Naive thymus-derived CD8-positive, alpha-beta T cell (primary cell): ENCODE measurements at regions not wholly inside any gene's neighbourhood (a gene's known extent, or its start where the extent isn't known, plus 50 kb on each side); places are given as distances from the start of the nearest gene placed in this dataset.

Experiments
- ATAC-seq, 2 donors: fragments of 150-1000 bp; cut with Tn5 transposase in 1 of 2; sonication (Bioruptor Pico), chemical (Tn5 transposase) in 1 of 2; 1 replicate in 1 of 2; 2 replicates in 1 of 2; pipeline ENCODE4 v1.10.0; 2021; ENCODE audit warnings: mild to moderate bottlenecking in 2 of 2, moderate library complexity in 2 of 2
- POLR2A ChIA-PET: fragments of 350-600 bp; sonication (Branson Sonifier 250); formaldehyde crosslinking; loops from one replicate; lab custom pipeline; 2021; ENCODE audit warnings: antibody characterized with exemption; lab: Charles Lee
- DNase-seq, 10 donors: peaks; one replicate each; pipeline versions ENCODE4 v3.0.0 to v3.0.0-alpha.2; 2020 to 2022
- H3K27ac Mint-ChIP-seq, 10 donors: one replicate each; pipeline ENCODE4 v1.8.0; 2020 to 2022; ENCODE audit warnings: mild to moderate bottlenecking in 10 of 10, mixed read lengths in 10 of 10, moderate library complexity in 4 of 10, inconsistent platforms in 1 of 10
- H3K27me3 Mint-ChIP-seq, 5 donors: one replicate each; pipeline ENCODE4 v1.8.0; 2021 to 2022; ENCODE audit warnings: mixed read lengths in 5 of 5
- H3K36me3 Mint-ChIP-seq, 3 donors: one replicate each; pipeline ENCODE4 v1.8.0; 2020 to 2022; ENCODE audit warnings: mixed read lengths in 3 of 3, mild to moderate bottlenecking in 2 of 3, inconsistent platforms in 1 of 3
- H3K4me1 Mint-ChIP-seq, 4 donors: one replicate each; pipeline ENCODE4 v1.8.0; 2021 to 2022; ENCODE audit warnings: mixed read lengths in 4 of 4
- H3K4me3 Mint-ChIP-seq, 10 donors: one replicate each; pipeline ENCODE4 v1.8.0; 2020 to 2022; ENCODE audit warnings: mild to moderate bottlenecking in 10 of 10, mixed read lengths in 10 of 10, moderate library complexity in 6 of 10, inconsistent platforms in 1 of 10
- H3K9me3 Mint-ChIP-seq, 9 donors: one replicate each; pipeline ENCODE4 v1.8.0; 2020 to 2022; ENCODE audit warnings: mixed read lengths in 9 of 9, mild to moderate bottlenecking in 3 of 9, inconsistent platforms in 1 of 9, moderate library complexity in 1 of 9

DNA sequence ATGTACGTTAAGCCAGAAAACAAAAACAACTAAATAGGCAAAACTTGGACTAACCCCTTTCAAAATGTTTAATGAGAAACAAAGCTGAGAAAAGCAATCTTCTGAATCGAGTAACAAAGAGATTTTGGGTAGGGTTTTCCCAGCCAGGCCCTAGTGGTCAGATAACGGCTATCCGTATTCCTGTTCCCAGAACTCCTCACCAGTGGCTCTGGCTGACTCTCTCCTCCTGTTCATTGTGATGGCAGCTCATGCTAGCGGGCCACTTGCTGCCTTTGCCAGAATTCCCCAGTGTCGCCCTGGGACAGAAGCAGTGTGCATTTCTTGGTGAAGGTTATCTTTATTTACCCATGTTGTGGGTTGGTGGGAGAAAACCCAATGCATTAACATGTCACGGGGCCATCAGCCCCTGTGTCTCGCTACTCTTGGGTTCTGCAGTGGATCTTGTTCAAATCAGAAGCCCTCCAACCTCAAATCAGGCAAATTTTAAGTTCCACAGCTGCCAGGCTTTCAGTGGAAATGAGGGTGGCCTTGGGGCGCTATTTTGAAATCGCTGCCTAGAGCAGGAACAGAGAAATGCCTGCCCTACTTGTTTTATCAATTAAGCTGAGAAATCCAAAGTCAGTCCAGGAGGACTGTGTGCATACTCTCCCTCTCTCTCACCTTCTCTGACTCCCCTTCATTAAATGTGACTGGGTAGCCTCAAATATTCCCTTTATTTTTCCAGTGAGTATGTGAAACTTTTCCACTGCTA is 164.5 kb upstream of the NPVF start:
- DNase-seq, result no peak
- Mint-ChIP-seq H3K4me1 (no peaks in the 10 kb centered on the region), H3K9me3 (no peaks in the 10 kb centered on the region), H3K36me3 (no peaks in the 10 kb centered on the region), H3K4me3 (no peak overlapping the region), H3K27me3 (peaks cover 2 to 31% (median 14%) of the 10 kb centered on the region in 5 donors), H3K27ac (no peak overlapping the region)
- POLR2A ChIA-PET, result no interaction called here
- no peak for ATAC-seq

DNA sequence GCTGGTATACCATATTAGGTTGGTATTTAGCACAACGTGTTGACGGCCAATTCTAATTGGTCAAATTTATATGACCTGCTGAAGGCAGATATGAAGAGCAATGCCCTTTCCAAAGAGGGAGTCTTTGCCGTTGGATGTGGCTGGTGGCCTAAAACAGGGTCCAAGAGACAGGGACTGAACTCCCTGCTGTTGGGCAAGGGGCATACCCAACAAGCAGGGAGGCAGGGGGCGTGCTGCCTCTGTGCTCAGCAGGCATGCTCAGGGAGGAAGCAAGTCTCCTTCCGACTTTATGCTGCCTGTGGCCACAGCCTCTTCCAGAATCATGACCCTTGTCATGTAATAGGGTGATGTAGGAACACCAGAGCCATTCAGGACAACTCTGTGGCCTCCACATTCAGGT is 167.7 kb upstream of the NPVF start:
- ATAC-seq (no peak), DNase-seq (no peak)
- H3K4me3 Mint-ChIP-seq, result no peak overlapping the region
- H3K4me1 Mint-ChIP-seq, result no peaks in the 10 kb centered on the region
- H3K9me3 Mint-ChIP-seq, result no peaks in the 10 kb centered on the region
- no peaks in the 10 kb centered on the region for H3K36me3 Mint-ChIP-seq
- peaks cover 2 to 23% (median 8%) of the 10 kb centered on the region in 5 donors for H3K27me3 Mint-ChIP-seq
- no peak overlapping the region for H3K27ac Mint-ChIP-seq
- POLR2A ChIA-PET, result no interaction called here

DNA sequence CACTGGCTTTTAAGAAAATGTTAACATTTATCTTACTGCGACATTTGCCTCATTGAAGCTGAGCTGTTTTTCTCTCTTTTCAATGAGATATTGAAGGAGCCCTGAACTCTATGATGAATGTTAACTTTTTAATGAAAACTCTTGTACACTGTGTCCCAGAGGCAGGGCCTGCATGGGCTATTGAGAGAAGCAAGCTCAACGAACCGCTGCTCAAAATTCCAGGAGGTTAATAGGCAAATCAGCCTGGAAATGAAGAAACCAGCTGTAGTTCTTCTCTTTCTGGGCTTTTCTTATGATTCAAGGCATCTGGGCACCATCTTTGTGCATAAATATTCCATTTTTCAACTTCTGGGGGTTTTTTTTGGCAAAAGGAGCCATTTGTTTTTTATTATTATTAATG is 168.4 kb upstream of the NPVF start:
- no peak for DNase-seq
- POLR2A ChIA-PET, result no interaction called here
- H3K4me3 Mint-ChIP-seq, result no peak overlapping the region
- H3K4me1 Mint-ChIP-seq, result no peaks in the 10 kb centered on the region
- H3K36me3 Mint-ChIP-seq, result no peaks in the 10 kb centered on the region
- no peak overlapping the region for H3K27ac Mint-ChIP-seq
- H3K9me3 Mint-ChIP-seq, result no peaks in the 10 kb centered on the region
- ATAC-seq, result no peak
- peaks cover 4 to 30% (median 13%) of the 10 kb centered on the region in 5 donors for H3K27me3 Mint-ChIP-seq

DNA sequence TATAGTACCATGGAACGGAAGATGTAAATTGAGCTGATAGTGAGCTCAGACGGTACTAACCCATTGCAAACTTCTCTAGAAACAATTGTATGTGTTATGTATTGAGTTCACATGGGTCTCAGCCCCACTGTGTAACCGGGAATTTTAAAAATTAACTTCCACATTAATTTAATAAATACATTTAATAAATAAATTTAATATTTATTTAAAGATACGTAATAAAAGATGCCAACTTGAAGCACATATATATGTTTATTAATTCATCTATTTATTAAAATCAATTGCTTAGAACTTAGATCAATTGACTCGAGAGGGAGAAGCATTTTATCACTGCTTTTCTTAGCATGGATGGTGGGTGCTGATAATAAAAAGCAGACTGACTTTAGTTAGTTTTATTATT is 170.1 kb upstream of the NPVF start:
- Mint-ChIP-seq H3K27ac (no peak overlapping the region), H3K9me3 (no peaks in the 10 kb centered on the region), H3K4me3 (no peak overlapping the region), H3K36me3 (no peaks in the 10 kb centered on the region), H3K4me1 (no peaks in the 10 kb centered on the region), H3K27me3 (peaks cover 4 to 31% (median 13%) of the 10 kb centered on the region in 5 donors)
- POLR2A ChIA-PET, result no interaction called here
- ATAC-seq (no peak), DNase-seq (no peak)

DNA sequence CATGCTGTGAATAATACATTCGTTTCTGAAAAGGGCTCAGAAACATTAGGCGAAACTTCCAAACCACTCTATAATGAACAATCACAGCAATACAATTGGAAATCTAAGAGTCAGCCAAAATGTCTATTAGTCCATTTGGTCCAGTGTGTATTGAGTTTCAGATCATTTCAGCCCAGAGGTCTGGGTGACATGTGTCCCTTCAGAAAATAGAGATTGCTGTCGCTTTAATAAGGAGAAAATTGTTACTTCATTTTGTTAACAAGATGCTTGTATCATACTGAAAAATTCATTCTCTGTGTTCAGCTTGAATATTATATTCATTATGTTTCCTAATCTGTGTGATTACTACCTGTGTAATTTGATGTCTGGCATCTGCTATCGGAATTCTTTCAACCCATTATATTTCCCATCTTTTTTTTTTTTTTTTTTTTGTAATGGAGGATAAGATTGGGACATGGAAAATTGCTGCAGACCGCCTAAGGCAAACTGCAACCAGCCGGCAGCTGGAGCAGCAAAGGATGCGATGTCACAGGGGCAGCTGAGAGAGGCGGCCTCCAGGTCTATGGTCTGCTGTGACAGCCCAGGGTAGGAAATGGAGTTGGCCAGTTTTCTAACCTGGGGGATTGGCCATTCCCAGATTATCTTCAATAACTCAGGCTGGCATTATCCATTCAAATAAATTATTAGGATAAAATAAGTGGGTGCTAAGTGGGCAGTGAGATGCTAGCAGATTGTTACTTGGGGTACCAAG is 170.9 kb upstream of the NPVF start:
- Mint-ChIP-seq H3K27ac (no peak overlapping the region), H3K4me1 (no peaks in the 10 kb centered on the region), H3K4me3 (no peak overlapping the region), H3K9me3 (no peaks in the 10 kb centered on the region), H3K27me3 (peaks cover 4 to 31% (median 15%) of the 10 kb centered on the region in 5 donors), H3K36me3 (no peaks in the 10 kb centered on the region)
- ATAC-seq, result no peak
- no peak for DNase-seq
- POLR2A ChIA-PET, result no interaction called here

DNA sequence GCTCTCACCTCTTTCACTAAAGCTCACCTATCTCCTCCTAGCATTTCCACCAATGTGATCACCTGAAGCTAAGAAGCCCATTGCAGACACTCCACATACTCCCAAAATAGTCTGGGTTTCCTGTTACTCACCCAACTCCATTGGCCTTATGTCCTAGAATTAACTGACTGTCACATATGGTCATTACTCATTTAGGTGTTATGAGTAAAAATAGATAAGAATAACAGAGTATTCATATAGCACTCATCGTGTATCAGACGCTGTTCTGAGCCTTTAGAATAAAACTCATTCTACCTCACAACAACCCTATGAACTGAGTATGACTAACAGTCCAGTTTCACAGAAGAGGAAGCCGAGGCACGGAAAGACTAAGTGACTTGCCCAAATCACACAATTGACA is 174.2 kb upstream of the NPVF start:
- ATAC-seq (no peak), DNase-seq (no peak)
- Mint-ChIP-seq H3K4me3 (no peak overlapping the region), H3K27me3 (peaks cover 5 to 34% (median 20%) of the 10 kb centered on the region in 5 donors), H3K4me1 (no peaks in the 10 kb centered on the region), H3K36me3 (no peaks in the 10 kb centered on the region), H3K27ac (no peak overlapping the region), H3K9me3 (no peaks in the 10 kb centered on the region)
- POLR2A ChIA-PET, result no interaction called here

DNA sequence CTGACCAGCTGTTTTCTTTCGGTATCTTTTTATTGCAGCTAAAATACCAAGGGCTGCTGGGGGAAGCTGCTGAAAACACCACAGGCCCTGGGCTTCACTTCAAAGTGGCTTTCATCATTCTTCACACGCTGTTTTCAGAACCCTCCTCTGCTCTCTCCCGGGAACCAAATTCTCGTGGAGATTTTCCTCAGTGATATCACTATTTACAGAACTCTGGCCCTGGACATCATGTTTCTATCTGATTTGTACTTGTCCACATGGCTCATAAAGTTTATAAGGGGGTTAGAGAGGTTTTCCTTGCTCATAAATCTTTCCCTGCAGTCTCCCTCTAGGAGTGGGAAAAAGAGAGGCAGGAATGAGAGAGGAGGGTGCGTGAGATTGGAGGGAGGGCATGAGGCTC is 177.4 kb upstream of the NPVF start:
- Mint-ChIP-seq H3K9me3 (no peaks in the 10 kb centered on the region), H3K27me3 (peaks cover 7 to 32% (median 24%) of the 10 kb centered on the region in 5 donors), H3K4me1 (no peaks in the 10 kb centered on the region), H3K4me3 (no peak overlapping the region), H3K27ac (no peak overlapping the region), H3K36me3 (no peaks in the 10 kb centered on the region)
- POLR2A ChIA-PET, result no interaction called here
- DNase-seq, result no peak
- no peak for ATAC-seq

DNA sequence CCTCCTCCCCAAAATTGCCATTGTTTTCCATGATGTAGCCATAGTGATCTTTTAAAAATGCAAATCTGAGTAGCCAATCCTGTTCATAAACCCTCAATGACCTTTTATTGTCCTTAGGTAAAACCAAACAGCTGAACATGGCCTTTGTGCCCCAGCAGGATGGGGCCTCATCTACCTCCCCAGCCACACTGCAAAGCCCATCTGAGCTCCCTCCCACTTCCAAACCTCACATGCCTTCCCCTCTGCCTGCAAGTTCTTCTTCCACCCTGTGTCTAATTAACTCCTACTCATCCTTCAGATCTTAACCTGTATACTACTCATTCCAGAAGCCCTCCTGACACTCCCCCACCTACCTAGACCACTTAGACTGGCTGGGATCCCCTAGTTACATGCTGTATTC is 178.8 kb upstream of the NPVF start:
- POLR2A ChIA-PET, result no interaction called here
- Mint-ChIP-seq H3K4me3 (no peak overlapping the region), H3K4me1 (no peaks in the 10 kb centered on the region), H3K36me3 (no peaks in the 10 kb centered on the region), H3K27me3 (peaks cover 6 to 22% (median 19%) of the 10 kb centered on the region in 5 donors), H3K27ac (no peak overlapping the region), H3K9me3 (no peaks in the 10 kb centered on the region)
- ATAC-seq (no peak), DNase-seq (no peak)

DNA sequence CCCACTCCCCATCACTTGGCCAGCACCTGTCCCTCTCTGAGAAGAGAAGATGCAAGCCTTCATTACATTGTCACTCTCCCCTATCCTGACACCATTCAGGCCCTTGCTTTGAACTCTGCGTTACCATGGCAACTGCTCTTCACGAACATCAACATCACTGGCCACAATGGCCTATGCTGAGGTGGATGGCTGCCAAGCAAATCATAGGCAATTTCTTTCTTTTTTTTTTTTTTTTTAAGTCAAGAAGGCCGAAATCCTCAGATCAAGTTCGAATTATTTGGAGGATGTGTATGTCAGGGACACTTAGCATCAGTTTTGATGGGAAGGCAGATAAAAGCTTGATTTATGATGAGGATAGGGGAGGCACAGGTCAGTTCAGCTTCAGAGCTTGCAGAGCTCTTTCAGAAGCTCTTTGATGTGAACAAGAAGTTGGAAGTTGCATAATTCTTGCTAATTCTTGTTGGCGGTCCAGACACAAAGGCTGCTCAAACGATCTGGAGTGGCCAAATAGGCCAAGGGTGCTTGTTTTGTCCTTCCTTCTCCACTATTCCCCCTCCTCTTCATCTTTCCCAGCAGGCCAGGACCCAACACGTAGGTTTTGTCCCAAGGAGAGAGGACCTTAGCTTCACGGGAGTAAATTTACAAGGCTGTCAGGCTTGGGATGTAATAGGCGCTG is 179.9 kb upstream of the NPVF start:
- Mint-ChIP-seq H3K4me3 (no peak overlapping the region), H3K9me3 (no peaks in the 10 kb centered on the region), H3K36me3 (no peaks in the 10 kb centered on the region), H3K27me3 (peaks cover 6 to 25% (median 19%) of the 10 kb centered on the region in 5 donors), H3K4me1 (no peaks in the 10 kb centered on the region), H3K27ac (no peak overlapping the region)
- POLR2A ChIA-PET, result no interaction called here
- ATAC-seq, result no peak
- DNase-seq, result no peak

DNA sequence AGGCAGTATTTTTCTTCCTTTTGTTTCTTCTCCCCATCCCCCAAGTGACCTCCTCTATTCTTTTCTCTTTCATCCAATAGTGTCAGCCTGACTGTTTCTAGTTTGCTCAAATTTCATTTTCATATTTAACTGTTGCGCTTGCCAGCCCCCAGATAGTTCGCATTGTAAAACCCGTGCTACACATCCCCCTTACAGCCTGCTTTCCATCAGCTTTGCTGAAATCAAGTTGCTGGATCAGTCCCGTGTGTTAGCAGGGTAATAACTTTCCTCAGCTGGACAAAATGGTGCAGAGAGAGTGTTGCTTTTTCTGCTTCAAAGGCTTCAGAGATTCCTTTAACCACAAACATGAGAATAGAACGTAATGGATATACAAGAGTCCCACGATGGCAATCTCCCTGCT is 180.6 kb upstream of the NPVF start:
- no peak overlapping the region for H3K27ac Mint-ChIP-seq
- no peaks in the 10 kb centered on the region for H3K36me3 Mint-ChIP-seq
- H3K27me3 Mint-ChIP-seq, result peaks cover 6 to 25% (median 21%) of the 10 kb centered on the region in 5 donors
- H3K9me3 Mint-ChIP-seq, result no peaks in the 10 kb centered on the region
- H3K4me1 Mint-ChIP-seq, result no peaks in the 10 kb centered on the region
- ATAC-seq (no peak), DNase-seq (no peak)
- no peak overlapping the region for H3K4me3 Mint-ChIP-seq
- POLR2A ChIA-PET, result no interaction called here

DNA sequence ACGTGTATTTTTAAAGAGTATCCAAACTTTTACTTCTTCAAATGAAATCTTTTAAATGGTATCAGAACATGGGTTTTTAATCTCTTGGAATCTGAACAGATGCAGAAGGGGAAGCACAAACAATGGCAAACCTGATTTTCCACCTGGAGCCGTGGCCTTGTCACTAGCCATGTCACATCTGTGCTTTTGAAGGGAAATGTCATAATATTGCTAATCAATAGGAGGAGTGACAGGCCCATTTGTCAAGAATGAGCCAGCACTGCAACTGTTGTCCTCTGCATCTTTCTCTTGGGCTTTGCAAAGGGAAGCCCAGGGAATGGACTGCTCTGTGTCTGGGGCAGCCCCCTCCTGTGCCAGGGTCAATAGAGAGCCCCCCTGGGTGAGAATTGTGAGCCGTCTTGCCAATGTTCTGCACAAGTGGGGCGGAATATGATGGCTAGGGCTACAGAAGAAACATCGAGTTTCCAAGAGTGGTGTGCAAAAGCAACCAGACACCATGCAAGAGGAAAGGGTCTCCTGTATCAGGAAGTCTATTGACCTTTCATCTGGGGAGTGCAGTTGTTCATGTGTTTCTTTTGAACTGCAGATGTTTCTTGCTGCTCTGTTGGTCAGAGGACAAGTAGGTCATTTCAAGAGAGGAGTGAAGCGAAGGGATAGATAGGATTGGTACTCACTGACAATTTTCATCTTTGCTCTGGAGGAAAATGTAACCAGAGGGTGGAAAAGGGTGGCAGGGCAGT is 181.8 kb upstream of the NPVF start:
- H3K27me3 Mint-ChIP-seq, result peaks cover 6 to 22% (median 21%) of the 10 kb centered on the region in 5 donors
- no peak for DNase-seq
- no peak overlapping the region for H3K27ac Mint-ChIP-seq
- POLR2A ChIA-PET, result no interaction called here
- H3K9me3 Mint-ChIP-seq, result no peaks in the 10 kb centered on the region
- H3K4me3 Mint-ChIP-seq, result no peak overlapping the region
- H3K36me3 Mint-ChIP-seq, result no peaks in the 10 kb centered on the region
- no peaks in the 10 kb centered on the region for H3K4me1 Mint-ChIP-seq
- no peak for ATAC-seq

DNA sequence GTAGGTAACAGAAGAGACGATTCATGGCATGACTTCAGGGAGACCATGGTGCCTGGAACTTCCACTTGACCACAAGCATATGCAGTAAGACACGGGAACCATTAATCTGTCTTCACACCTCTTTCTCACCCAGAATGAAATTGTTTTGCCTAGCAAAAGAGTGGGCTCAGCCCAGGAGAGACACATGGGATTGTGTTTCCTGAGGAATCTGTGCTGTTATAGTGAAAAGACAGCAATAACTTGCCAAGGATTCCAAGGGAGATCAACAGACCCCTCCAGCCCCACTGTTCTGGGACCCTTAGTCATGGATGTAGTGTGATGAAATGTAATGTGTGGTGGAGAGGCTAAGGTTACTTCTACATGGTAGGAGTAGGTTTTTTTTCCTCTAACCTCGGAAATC is 192.5 kb upstream of the NPVF start:
- no peak for DNase-seq
- no peaks in the 10 kb centered on the region for H3K9me3 Mint-ChIP-seq
- H3K36me3 Mint-ChIP-seq, result no peaks in the 10 kb centered on the region
- no peaks in the 10 kb centered on the region for H3K4me1 Mint-ChIP-seq
- POLR2A ChIA-PET, result no interaction called here
- peaks cover 2 to 24% (median 15%) of the 10 kb centered on the region in 5 donors for H3K27me3 Mint-ChIP-seq
- ATAC-seq, result no peak
- H3K27ac Mint-ChIP-seq, result no peak overlapping the region
- no peak overlapping the region for H3K4me3 Mint-ChIP-seq

DNA sequence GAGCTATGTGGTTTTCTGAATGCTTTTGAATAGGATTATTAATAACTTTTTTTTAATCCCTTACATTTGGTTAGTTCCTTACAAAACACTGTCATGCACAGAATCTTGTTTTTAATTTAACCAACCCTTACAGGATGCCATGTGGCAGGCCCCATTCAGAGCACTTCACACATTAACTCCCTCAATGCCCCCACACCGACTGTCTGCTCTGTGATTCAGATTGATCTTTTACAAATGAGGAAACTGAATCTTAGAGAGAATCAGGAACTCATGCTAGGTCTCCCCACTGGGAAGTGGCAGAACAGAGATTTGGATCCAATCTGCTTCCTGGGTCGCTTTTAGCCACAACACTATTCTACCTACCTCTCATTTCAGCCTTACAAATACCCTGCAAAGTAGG is 195.8 kb upstream of the NPVF start:
- ATAC-seq (no peak), DNase-seq (no peak)
- peaks cover 0 to 12% (median 10%) of the 10 kb centered on the region in 5 donors for H3K27me3 Mint-ChIP-seq
- no peak overlapping the region for H3K27ac Mint-ChIP-seq
- no peak overlapping the region for H3K4me3 Mint-ChIP-seq
- no peaks in the 10 kb centered on the region for H3K9me3 Mint-ChIP-seq
- POLR2A ChIA-PET, result no interaction called here
- peaks cover 2 to 10% (median 3%) of the 10 kb centered on the region in 4 donors for H3K4me1 Mint-ChIP-seq
- H3K36me3 Mint-ChIP-seq, result no peaks in the 10 kb centered on the region
